Stimulated activated naive CD8-positive, alpha-beta T cell treated with anti-CD3 and anti-CD28 coated beads, Interleukin-15, Interleukin-2, amounts not matched to agents 100 U/mL and 50 U/mL, for 24 hours (primary cell): ENCODE measurements at regions not wholly inside any gene's neighbourhood (a gene's known extent, or its start where the extent isn't known, plus 50 kb on each side); places are given as distances from the start of the nearest gene placed in this dataset.

Experiments
- ATAC-seq: fragments of 150-1000 bp; cut with Tn5 transposase; one replicate; pipeline ENCODE4 v1.10.0; 2021
- DNase-seq: peaks from one replicate; pipeline ENCODE4 v3.0.0; 2021

- no peak for ATAC-seq
These were observed 83.6 kb upstream of the BARX2 start for GRCh38 chr11:129292092-129292491.

DNA sequence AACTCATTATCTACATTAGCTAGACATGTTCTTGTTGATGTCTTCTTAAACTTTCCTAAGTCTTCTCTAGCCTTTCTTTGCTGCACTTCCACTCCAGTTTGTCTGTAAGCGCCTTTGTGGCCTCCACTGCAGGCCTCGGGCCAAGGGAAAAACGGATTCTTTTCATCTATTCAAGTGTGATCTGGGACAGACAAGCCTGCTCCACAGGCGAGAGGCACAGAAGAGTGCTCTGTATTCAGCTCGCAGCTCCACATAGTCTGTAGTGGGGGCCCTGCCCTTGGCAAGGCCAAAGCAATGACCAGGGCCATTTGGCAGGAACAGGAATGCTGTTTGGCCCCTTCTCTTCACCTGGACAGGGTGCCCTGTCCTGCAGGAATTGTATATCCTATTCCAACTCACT, 84.1 kb upstream of the BARX2 start:
- no peak for ATAC-seq
- no peak for DNase-seq

More at GRCh38 chr11:129292092-129292491, 83.6 kb upstream of the BARX2 start:
- no peak for DNase-seq

- DNase-seq: no peak
- no peak for ATAC-seq
These were observed 84.7 kb upstream of the BARX2 start for GRCh38 chr11:129290966-129291365.

GRCh38 chr11:129289350-129290040, 86.2 kb upstream of the BARX2 start:
- no peak for ATAC-seq
- DNase-seq: no peak

DNA sequence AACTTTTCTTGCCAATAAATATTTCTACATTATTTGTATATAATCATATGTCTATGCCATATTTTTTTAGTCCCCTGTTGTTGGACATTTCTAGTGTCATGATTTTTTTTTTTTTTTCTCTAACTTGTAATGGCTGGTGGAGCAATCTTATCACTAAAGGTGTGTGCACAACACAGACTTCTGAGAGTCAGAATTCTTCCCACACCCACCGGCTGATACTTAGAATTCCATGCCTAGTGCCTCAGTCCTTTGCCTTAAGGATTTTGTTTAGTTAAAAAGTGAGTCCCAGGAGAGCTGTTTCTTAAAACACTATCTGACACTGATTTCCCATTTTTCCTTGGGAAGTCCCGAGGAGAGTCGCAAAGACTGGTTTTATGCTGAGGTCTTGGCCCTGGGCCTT, 87.7 kb upstream of the BARX2 start:
- ATAC-seq: no peak
- no peak for DNase-seq

GRCh38 chr11:129286813-129287212, 88.8 kb upstream of the BARX2 start:
- ATAC-seq (no peak), DNase-seq (no peak)

- ATAC-seq (no peak), DNase-seq (no peak)
These were observed 90.3 kb upstream of the BARX2 start for GRCh38 chr11:129285402-129285786.

GRCh38 chr11:129283141-129283540, 91.0 kb upstream of the ARHGAP32 start:
- no peak for DNase-seq

DNA sequence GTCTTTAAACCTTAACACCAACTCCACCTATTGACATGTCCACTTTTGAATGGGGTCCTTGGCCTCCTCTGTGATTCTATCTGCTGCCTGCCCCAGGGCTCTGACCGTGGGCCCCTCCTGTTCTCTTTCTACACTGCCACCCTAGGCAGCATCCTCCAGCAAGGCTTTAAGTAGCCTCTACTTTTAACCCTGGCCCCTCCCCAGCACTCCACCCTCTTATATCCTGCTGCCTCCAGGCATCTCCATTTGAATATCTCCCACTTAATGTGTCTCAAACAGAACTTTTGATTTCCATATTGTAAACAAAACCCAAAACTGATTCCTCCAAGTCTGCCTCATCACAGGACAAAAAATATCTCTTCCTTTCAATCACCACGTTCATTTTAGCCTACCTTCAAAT, 90.5 kb upstream of the ARHGAP32 start:
- ATAC-seq: no peak
- no peak for DNase-seq

More at GRCh38 chr11:129283141-129283540, 91.0 kb upstream of the ARHGAP32 start:
- no peak for ATAC-seq

DNA sequence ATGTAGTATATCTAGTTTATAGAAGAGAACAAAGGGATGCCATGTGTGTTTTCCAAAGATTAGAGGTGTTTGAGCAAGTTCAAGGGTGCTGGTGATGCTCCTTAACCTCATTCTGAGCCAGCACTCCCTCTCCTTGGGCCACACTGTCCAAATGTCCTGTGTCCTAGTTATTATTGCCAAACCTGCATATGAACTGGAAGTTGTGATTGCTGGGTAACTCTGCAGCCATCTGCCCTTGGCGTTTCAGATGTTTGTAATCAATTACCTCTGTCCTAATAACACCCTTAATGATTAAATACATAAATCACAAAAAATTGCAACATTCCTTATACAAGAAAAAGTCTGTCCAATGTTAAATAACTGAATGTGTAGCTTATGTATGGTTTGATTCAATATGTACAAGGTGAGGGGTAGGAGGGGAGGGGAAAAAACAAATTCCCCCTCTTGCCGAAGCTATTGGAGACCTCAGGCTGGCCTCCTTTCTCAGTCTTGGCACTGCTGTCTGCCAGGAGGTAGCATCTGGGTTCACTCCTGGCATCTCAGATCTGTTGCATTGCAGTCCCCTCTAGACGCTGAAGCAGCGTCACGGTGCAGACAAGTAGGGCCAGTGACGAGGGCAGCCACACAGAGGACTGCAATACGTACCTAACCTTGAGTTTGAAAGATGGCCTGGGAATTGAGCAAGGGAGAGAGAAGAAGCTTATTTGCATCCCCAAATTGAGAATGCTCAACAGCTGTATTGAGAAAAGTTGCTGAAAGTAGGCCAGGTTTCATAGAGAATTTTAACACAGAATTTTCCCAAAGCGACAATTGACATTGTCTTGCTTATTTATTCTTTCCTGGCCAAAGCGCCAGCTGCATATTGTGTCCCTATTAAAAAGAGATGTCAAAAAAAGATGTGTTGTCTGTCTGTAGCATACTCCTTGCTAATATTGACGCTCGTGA, 89.6 kb upstream of the ARHGAP32 start:
- DNase-seq: no peak
- ATAC-seq: no peak

GRCh38 chr11:129280027-129280811, 88.1 kb upstream of the ARHGAP32 start:
- DNase-seq: peak; percentile 59

GRCh38 chr11:129279326-129280026, 87.4 kb upstream of the ARHGAP32 start:
- DNase-seq: peak; percentile 74
- peak; percentile 51 for ATAC-seq

More at GRCh38 chr11:129280027-129280811, 88.1 kb upstream of the ARHGAP32 start:
- ATAC-seq: peak; percentile 74

GRCh38 chr11:129278586-129279319, 86.6 kb upstream of the ARHGAP32 start:
- DNase-seq (peak; percentile 32), ATAC-seq (no peak)

GRCh38 chr11:129277198-129277843, 85.2 kb upstream of the ARHGAP32 start:
- ATAC-seq: no peak

GRCh38 chr11:129275828-129276227, 83.7 kb upstream of the ARHGAP32 start:
- DNase-seq (no peak), ATAC-seq (no peak)

More at GRCh38 chr11:129277198-129277843, 85.2 kb upstream of the ARHGAP32 start:
- no peak for DNase-seq

DNA sequence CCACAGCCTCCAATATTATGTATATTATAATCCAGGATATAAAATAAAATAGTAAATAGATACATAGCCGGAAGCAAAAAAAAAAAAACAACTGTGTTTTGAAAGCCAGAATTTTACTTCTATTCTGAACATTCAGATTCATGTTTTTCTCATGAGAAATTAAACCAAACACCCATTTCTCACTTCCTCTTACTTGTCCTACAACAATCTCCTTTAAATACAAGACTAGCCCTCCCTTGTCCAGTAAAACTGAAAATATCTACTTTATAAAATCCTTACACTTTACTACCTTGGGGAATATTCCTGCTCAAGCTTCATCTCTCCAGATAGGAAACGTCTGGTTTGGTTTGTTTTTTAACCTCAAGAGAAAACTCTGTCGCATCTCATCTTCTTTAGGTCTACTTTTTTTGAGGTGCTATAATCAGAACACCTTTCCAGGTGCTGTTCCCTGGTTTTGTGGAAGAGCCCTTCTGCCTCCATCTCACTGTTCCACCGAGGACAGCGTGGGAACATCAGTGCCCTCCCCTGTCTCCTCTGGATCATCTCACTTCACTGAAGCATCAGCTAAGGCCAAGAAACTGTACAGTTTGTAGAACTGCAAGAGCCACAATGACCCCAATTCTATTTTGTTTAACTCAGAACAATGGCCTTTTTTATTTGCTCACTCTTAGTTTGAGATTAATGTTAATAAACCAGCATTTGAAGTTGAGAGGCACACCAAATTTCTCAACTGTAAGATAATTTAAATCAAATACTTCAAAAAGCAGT, 82.0 kb upstream of the ARHGAP32 start:
- ATAC-seq (no peak), DNase-seq (no peak)

- no peak for ATAC-seq
- no peak for DNase-seq
These were observed 81.2 kb upstream of the ARHGAP32 start for GRCh38 chr11:129273322-129273721.

DNA sequence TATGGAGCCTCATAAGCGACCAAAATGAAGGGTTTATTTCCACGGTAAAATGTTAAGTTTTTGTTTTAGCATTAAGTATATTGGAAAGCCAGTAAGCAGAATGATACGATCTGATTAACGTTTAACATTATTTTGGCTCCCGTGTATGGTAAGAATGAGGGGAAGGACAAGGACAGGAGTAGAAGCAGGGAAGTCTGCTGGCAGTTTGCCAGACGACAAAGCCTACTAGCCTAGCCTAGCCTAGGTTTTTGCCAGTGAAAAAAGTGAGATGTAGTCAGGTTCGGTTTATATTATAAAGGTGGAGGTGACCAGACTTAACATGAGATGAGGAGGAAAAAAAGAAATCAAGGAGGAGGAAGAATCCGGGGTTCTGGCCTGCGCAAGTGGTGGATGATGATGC, 78.9 kb upstream of the ARHGAP32 start:
- no peak for ATAC-seq
- no peak for DNase-seq

- ATAC-seq (no peak), DNase-seq (no peak)
These were observed 78.3 kb upstream of the ARHGAP32 start for GRCh38 chr11:129270446-129270845.

- DNase-seq: no peak
- ATAC-seq: no peak
These were observed 76.2 kb upstream of the ARHGAP32 start for GRCh38 chr11:129268371-129268770.
